ENCODE measurements at regions not wholly inside any gene's neighbourhood (a gene's known extent, or its start where the extent isn't known, plus 50 kb on each side); places are given as distances from the start of the nearest gene placed in this dataset.

DNA sequence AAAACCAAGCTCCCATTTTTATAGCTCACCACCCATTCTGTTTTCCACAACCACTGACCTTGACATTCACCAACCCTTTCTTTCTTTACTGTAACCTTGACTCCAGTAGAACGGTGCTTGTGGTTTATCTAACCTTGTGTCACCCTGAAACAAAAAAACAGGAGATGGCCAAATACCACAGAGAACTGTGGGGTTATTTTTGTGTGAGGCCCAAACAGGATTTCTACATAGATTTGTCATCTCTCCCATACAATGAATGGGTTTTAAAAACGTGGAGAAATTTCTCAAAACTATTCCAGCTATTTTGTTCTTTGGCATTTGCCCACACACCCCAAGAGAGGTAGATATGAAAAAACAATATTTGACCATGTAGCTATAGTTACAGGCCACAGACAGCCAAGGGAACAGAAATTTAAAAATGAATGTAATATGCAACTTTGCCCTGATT is 231.3 kb upstream of the TANK start:
- TF ChIP-seq CTCF (IDR thresholded peaks at IDR 0.05) (no peak), POLR2AphosphoS5 (IDR thresholded peaks at IDR 0.05) (no peak)
